Calu3 (cell line): ENCODE measurements at regions not wholly inside any gene's neighbourhood (a gene's known extent, or its start where the extent isn't known, plus 50 kb on each side); places are given as distances from the start of the nearest gene placed in this dataset.
"Not testable (repeated sequence)": the region's sequence is repeated elsewhere in the genome, so short reads cannot be mapped to it uniquely, and the experiment has no call there.

Experiments
- BruUV-seq: library from RNA; stranded (reverse); fragments of 400-500 nt; replicated peaks from 2 replicates; lab custom pipeline; 2021; lab: Mats Ljungman, UMichigan
- CTCF ChIA-PET: fragments of 300-600 bp; sonication (Branson Sonifier 250); formaldehyde crosslinking; loops from one replicate; lab custom pipeline; 2022; ENCODE audit warnings: antibody characterized with exemption; lab: Charles Lee
- DNase-seq: peaks from one replicate; pipeline ENCODE4 v3.0.0; 2022
- H3K27ac Mint-ChIP-seq: one replicate; pipeline ENCODE4 v1.8.0; 2022; ENCODE audit warnings: mixed read lengths; ENCODE audit not compliant: unreplicated experiment
- H3K27me3 Mint-ChIP-seq: one replicate; pipeline ENCODE4 v1.8.0; 2022; ENCODE audit warnings: mixed read lengths; ENCODE audit not compliant: unreplicated experiment
- H3K36me3 Mint-ChIP-seq: one replicate; pipeline ENCODE4 v1.8.0; 2022; ENCODE audit warnings: mild to moderate bottlenecking, moderate library complexity, mixed read lengths; ENCODE audit not compliant: insufficient read depth, unreplicated experiment
- H3K4me1 Mint-ChIP-seq: one replicate; pipeline ENCODE4 v1.8.0; 2022; ENCODE audit warnings: mild to moderate bottlenecking, low read depth, mixed read lengths; ENCODE audit not compliant: unreplicated experiment
- H3K4me3 Mint-ChIP-seq: one replicate; pipeline ENCODE4 v1.8.0; 2022; ENCODE audit warnings: mild to moderate bottlenecking, low read depth, moderate library complexity, mixed read lengths; ENCODE audit not compliant: unreplicated experiment
- H3K9me3 Mint-ChIP-seq: one replicate; pipeline ENCODE4 v1.8.0; 2022; ENCODE audit warnings: low read depth, mixed read lengths; ENCODE audit not compliant: unreplicated experiment
- CTCF ChIP-seq: fragments of 200-600 bp; IDR thresholded peaks from one replicate; pipeline ENCODE4 v1.8.0; 2022; ENCODE audit warnings: antibody characterized with exemption; ENCODE audit not compliant: unreplicated experiment
- intact Hi-C: fragments of 100-400 bp; cut with micrococcal nuclease; formaldehyde crosslinking; loops from one replicate; pipeline ENCODE4 v1.10.0; 2022; ENCODE audit not compliant: unreplicated experiment

GRCh38 chrX:83588409-83588808, 80.3 kb downstream of the POU3F4 start:
- no TSS peak for BruUV-seq
- CTCF ChIA-PET = no interaction called here
- Mint-ChIP-seq H3K9me3 (peaks cover 13% of the 10 kb centered on the region), H3K4me1 (no peaks in the 10 kb centered on the region), H3K36me3 (no peaks in the 10 kb centered on the region), H3K27me3 (no peaks in the 10 kb centered on the region), H3K4me3 (no peak overlapping the region), H3K27ac (no peak overlapping the region)
- no peak for TF ChIP-seq CTCF
- intact Hi-C loops = no loop called here
- no peak for DNase-seq

- no peak for TF ChIP-seq CTCF
- Mint-ChIP-seq H3K27me3 (no peaks in the 10 kb centered on the region), H3K27ac (no peak overlapping the region), H3K36me3 (no peaks in the 10 kb centered on the region), H3K4me3 (no peak overlapping the region), H3K9me3 (peaks cover 5% of the 10 kb centered on the region), H3K4me1 (no peaks in the 10 kb centered on the region)
- CTCF ChIA-PET = no interaction called here
- intact Hi-C loops = no loop called here
- DNase-seq = no peak
- no TSS peak for BruUV-seq
These were observed 85.7 kb downstream of the POU3F4 start for GRCh38 chrX:83593634-83594294.

GRCh38 chrX:83630662-83631061, 122.6 kb downstream of the POU3F4 start:
- CTCF ChIA-PET = no interaction called here
- TF ChIP-seq CTCF = no peak
- Mint-ChIP-seq H3K36me3 (peaks cover 5% of the 10 kb centered on the region), H3K27me3 (no peaks in the 10 kb centered on the region), H3K27ac (no peak overlapping the region), H3K4me1 (no peaks in the 10 kb centered on the region), H3K9me3 (peaks cover 18% of the 10 kb centered on the region), H3K4me3 (no peak overlapping the region)
- no TSS peak for BruUV-seq
- DNase-seq = no peak
- intact Hi-C loops = loop anchor here (10.0 kb wide), 1 partner anchor 1676 kb away; no protein-coding TSS in a partner anchor

- H3K9me3 Mint-ChIP-seq = peaks cover 16% of the 10 kb centered on the region
- CTCF ChIA-PET, BruUV-seq: not testable (repeated sequence)
These were observed 141.6 kb downstream of the POU3F4 start for GRCh38 chrX:83649706-83650105.

GRCh38 chrX:83658731-83659130, 150.6 kb downstream of the POU3F4 start:
- H3K36me3 Mint-ChIP-seq = no peaks in the 10 kb centered on the region
- H3K27me3 Mint-ChIP-seq = no peaks in the 10 kb centered on the region
- no peaks in the 10 kb centered on the region for H3K4me1 Mint-ChIP-seq
- intact Hi-C loops = no loop called here
- CTCF ChIA-PET = no interaction called here
- no peak for DNase-seq
- BruUV-seq = no TSS peak
- no peak for TF ChIP-seq CTCF
- H3K4me3 Mint-ChIP-seq = no peak overlapping the region
- H3K27ac Mint-ChIP-seq = no peak overlapping the region
- H3K9me3 Mint-ChIP-seq = peaks cover 3% of the 10 kb centered on the region

More at GRCh38 chrX:83649706-83650105, 141.6 kb downstream of the POU3F4 start:
- H3K36me3 Mint-ChIP-seq, H3K4me3 Mint-ChIP-seq, DNase-seq, H3K27ac Mint-ChIP-seq, intact Hi-C loops, H3K27me3 Mint-ChIP-seq, H3K4me1 Mint-ChIP-seq: not testable (repeated sequence)
